Fibroblast of upper back skin (primary cell): ENCODE measurements at regions not wholly inside any gene's neighbourhood (a gene's known extent, or its start where the extent isn't known, plus 50 kb on each side); places are given as distances from the start of the nearest gene placed in this dataset.

Source experiments
- DNase-seq: peaks from one replicate; pipeline ENCODE4 v3.0.0-alpha.2; 2013

- DNase-seq, result no peak
Observed at GRCh38 chr6:29999416-29999815, 57.1 kb downstream of the HLA-A start.

DNA sequence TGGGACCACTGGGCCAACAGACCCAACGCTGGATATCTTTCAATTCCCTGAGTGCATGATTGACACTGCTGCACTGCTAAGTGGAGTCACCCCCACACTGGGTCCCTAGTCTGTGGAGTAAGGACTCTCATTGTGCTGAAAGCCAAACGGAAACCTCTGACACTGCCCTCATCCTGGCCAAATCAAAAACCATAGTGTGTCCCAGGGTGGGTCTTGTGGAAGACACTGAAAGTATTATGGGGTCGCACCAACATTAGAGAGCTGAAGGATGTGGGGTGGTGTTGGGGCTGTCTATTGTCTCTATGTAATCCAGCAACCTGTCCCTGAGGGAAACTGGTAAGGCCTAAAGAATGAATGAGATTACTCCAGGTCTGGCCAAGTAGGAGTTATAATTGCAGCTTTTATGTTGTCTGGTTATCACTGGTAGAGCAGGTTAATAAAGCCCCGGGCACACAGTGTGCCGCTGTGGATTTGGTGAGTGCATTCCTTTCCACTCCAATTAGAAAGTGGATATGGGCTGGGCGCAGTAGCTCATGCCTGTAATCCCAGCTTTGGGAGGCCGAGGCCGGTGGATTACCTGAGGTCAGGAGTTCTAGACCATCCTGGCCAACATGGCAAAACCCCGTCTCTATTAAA, 57.9 kb downstream of the HLA-A start:
- DNase-seq, result no peak

- DNase-seq, result peak; percentile 8
Observed at GRCh38 chr6:30002871-30003270, 58.2 kb upstream of the POLR1H start.

DNA sequence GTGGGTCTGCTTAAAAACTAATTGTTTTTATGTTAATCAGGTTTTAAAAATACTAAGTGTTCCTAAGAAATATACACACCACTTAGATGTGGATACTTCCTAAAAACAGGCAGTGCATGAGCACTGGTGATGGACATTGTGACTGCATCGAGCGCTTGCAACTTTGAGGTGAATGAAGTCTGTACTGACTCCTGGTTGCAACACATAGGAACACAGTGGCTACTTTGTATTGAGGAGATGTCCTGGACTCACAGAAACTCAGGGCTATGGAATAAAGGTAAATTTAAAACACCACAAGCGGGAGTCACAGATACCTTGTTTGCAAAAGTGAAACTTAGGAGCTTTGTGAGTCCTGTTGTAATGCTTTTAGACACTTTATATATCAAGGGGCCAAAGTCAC, 55.6 kb upstream of the POLR1H start:
- DNase-seq, result no peak

DNA sequence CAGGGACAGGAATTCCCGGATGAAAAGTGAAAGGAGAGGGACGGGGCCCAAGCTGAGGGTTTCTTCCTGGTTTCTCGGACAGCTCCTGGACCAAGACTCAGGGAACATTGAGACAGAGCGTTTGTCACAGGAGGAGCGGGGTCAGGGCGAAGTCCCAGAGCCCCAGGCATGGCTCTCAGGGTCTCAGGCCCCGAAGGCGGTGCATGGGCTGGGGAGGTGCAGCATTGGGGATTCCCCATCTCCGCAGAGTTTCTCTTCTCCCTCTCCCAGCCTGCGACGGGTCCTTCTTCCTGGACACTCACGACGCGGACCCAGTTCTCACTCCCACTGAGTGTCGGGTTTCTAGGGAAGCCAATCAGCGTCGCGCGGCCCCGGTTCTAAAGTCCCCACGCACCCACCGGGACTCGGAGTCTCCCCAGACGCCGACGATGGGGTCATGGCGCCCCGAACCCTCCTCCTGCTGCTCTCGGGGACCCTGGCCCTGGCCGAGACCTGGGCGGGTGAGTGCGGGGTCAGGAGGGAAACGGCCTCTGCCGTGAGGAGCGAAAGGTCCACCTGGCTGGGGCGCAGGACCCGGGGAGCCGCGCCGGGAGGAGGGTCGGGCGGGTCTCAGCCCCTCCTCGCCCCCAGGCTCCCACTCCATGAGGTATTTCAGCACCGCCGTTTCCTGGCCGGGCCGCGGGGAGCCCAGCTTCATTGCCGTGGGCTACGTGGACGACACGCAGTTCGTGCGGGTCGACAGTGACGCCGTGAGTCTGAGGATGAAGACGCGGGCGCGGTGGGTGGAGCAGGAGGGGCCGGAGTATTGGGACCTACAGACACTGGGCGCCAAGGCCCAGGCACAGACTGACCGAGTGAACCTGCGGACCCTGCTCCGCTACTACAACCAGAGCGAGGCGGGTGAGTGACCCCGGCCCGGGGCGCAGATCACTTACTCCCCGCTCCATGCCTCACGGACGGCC, 54.6 kb upstream of the POLR1H start:
- no peak for DNase-seq

DNA sequence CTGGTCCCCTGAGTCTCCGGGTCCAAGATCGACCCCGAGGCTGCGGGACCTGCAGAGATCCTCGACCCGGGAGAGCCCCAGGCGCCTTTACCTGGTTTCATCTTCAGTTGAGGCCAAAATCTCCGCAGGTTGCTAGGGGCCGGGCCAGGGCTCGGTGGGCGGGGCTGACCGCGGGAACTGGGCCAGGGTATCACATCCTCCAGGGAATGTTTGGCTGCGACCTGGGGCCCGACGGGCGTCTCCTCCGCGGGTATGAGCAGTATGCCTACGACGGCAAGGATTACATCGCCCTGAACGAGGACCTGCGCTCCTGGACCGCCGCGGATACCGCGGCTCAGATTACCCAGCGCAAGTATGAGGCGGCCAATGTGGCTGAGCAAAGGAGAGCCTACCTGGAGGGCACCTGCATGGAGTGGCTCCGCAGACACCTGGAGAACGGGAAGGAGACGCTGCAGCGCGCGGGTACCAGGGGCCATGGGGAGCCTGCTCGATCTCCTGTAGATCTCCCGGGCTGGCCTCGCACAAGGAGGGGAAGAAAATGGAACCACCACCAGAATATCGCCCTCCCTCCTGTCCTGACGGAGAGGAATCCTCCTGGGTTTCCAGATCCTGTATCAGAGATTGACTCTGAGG, 53.8 kb upstream of the POLR1H start:
- DNase-seq, result no peak

DNA sequence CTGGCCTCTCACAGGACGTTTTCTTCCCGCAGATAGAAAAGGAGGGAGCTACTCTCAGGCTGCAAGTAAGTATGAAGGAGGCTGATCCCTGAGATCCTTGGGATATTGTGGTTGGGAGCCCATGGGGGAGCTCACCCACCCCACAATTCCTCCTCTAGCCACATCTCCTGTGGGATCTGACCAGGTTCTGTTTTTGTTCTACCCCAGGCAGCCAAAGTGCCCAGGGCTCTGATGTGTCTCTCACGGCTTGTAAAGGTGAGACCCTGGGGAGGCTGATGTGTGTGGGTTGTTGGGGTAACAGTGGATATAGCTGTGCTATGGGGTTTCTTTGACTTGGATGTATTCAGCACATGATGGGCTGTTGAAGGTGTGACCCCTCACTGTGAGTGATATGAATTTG, 52.0 kb upstream of the POLR1H start:
- no peak for DNase-seq
